GM18909 (cell line): ENCODE measurements at regions not wholly inside any gene's neighbourhood (a gene's known extent, or its start where the extent isn't known, plus 50 kb on each side); places are given as distances from the start of the nearest gene placed in this dataset.

Experiments
- ATAC-seq: cut with Tn5 transposase; IDR thresholded peaks from one replicate; pipeline ENCODE4 v1.9.1; 2021; ENCODE audit warnings: mild to moderate bottlenecking; ENCODE audit not compliant: unreplicated experiment, poor library complexity

DNA sequence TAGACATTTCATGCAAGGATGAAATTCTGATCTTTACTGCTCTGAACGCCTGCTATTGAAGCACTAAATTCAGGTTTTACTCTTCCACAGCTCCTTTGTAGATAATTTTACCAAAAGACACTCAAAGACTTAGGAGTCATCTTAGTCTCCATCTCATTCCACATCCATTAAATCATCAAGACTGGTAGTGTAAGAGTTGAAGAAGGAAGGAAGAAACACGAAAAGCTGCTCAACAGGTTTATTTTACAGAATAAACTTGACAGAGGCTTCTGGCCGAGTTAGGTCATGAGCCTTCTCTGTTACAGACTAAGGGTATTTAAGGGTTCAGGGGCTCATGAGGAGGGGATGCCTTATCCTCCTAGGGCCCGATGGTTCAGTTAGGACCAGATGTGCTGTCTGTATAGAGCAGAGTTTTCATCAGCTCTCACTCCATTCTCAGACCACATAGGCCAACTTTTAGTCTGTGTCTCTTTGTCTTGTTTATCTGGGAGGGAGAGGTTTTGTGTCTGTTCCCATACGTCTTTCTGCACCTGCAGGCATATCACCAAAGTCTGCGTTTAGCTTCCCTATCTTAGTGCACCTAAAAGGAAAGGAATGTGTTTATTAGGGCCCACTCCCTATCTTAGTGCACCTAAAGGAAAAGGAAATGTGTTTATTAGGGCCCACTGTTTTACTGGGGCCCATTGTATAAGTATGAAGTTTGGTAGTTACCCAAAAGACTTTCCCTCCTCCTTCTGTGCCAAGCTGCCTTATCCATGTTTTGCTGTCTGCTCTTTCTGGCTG, 57.4 kb upstream of the RGS18 start:
- ATAC-seq = no peak

GRCh38 chr1:192104128-192104527, 54.1 kb upstream of the RGS18 start:
- ATAC-seq = no peak

DNA sequence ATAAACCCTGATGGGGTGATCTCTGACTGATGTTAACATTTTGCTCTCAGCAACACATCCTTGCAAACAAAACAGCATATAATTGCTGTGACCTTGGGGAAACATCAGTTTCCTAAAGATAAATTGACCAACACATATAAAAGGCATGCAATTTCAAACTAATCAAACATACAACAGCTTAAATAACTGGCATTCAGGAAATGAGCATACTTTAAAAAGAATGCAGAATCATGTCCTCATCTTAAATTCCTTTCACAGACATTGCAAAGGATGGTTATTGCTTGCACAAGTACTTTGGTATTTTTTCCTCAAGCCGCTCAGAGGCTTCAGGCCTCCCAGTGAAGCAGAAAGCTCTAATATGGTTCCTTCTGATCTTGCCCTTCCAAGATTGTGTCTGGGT, 53.4 kb upstream of the RGS18 start:
- no peak for ATAC-seq

DNA sequence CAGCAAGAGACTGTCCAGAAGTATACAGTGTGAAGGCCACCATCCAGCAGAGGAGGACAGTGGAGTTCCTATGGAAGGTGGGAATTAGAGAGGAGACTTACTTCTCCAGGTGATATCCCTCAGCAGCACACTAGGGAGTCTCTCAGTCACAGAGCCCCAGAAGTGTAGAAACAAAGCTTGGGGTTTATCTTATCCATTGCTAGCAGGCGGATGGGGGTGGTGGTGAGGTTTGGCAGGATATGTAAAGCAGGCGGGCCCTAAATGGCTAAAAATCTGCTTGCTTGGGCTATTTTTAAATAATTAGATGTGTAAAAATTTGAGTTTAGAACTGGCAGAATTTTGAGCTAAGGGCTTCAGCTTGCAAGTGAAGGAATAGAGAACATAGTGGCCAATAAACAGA, 50.1 kb upstream of the RGS18 start:
- no peak for ATAC-seq
